GM12892 (cell line): ENCODE measurements at regions not wholly inside any gene's neighbourhood (a gene's known extent, or its start where the extent isn't known, plus 50 kb on each side); places are given as distances from the start of the nearest gene placed in this dataset.

Source experiments
- POLR2A ChIP-seq: IDR thresholded peaks from 2 replicates; pipeline ENCODE4 v1.6.1; 2011; ENCODE audit warnings: low read depth, low read length, control low read depth
- POLR2AphosphoS5 ChIP-seq: IDR thresholded peaks from 2 replicates; pipeline ENCODE4 v1.6.1; 2011; ENCODE audit warnings: low read depth, low read length, control low read depth
- TAF1 ChIP-seq: IDR thresholded peaks from 2 replicates; pipeline ENCODE4 v1.6.1; 2011; ENCODE audit warnings: low read depth, mild to moderate bottlenecking, control low read depth, low read length, borderline replicate concordance

DNA sequence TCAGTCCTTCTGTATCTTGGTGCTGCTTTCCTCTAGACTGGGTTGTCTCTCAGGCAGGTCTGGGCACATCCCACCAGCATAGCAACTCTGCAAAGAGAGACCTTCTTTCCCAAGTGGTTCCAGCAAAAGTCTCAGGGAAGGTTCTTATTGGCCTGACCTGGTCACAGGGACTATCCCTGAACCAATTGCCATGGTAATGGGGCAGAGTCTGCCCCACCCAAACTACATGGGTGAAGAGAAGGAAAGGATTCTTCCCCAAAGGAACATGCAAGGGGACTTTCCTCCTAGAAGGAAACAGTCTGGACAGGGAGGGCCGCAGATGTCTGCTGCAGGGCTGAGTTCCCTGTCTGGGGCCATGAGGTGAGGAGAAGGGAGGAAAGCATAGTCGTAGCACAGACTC, 122.2 kb upstream of the NCOR2 start:
- no peak for TF ChIP-seq POLR2A
- no peak for TF ChIP-seq TAF1
- no peak for TF ChIP-seq POLR2AphosphoS5
